BJ (cell line): ENCODE measurements at regions not wholly inside any gene's neighbourhood (a gene's known extent, or its start where the extent isn't known, plus 50 kb on each side); places are given as distances from the start of the nearest gene placed in this dataset.

Source experiments
- CTCF ChIA-PET: fragments of 350-600 bp; formaldehyde crosslinking; extraction: SDS; loops from one replicate; lab custom pipeline; 2021; ENCODE audit warnings: antibody characterized with exemption, inconsistent platforms; lab: Yijun Ruan, JAX
- POLR2A ChIA-PET: fragments of 300-600 bp; sonication (Branson Sonifier 250); formaldehyde crosslinking; extraction: SDS; loops from one replicate; lab custom pipeline; 2021; ENCODE audit warnings: antibody characterized with exemption; lab: Charles Lee
- DNase-seq: peaks from one replicate; pipeline ENCODE4 v3.0.0-alpha.2; 2011; ENCODE audit warnings: low read depth
- H3K27me3 ChIP-seq: 2 replicates; pipeline ENCODE4 v1.6.0; 2011; ENCODE audit warnings: low read length; ENCODE audit not compliant: control insufficient read depth, insufficient read depth
- H3K36me3 ChIP-seq: 2 replicates; pipeline ENCODE4 v1.5.1; 2011; ENCODE audit warnings: low read length; ENCODE audit not compliant: control insufficient read depth, insufficient read depth
- H3K4me3 ChIP-seq: 2 replicates; pipeline ENCODE4 v1.5.1; 2011; ENCODE audit warnings: low read depth, mild to moderate bottlenecking, control low read depth, low read length
- CTCF ChIP-seq: IDR thresholded peaks from 2 replicates; pipeline ENCODE4 v1.5.1; 2011; ENCODE audit warnings: low read depth, mild to moderate bottlenecking, control low read depth, inconsistent platforms, low read length, moderate library complexity; ENCODE audit not compliant: insufficient read depth

GRCh38 chr7:68434857-68435256 is 1163.4 kb upstream of the AUTS2 start:
- Histone ChIP-seq H3K27me3 (no peaks in the 10 kb centered on the region), H3K36me3 (no peaks in the 10 kb centered on the region), H3K4me3 (no peak overlapping the region)
- DNase-seq: no peak
- ChIA-PET CTCF (no interaction called here), POLR2A (no interaction called here)
- TF ChIP-seq CTCF: no peak

GRCh38 chr7:68438016-68438415 is 1160.3 kb upstream of the AUTS2 start:
- no peak for DNase-seq
- Histone ChIP-seq H3K36me3 (no peaks in the 10 kb centered on the region), H3K27me3 (no peaks in the 10 kb centered on the region), H3K4me3 (no peak overlapping the region)
- TF ChIP-seq CTCF: no peak
- ChIA-PET POLR2A (no interaction called here), CTCF (no interaction called here)

- POLR2A ChIA-PET: no interaction called here
- CTCF ChIA-PET: no interaction called here
- Histone ChIP-seq H3K36me3 (no peaks in the 10 kb centered on the region), H3K4me3 (no peak overlapping the region), H3K27me3 (no peaks in the 10 kb centered on the region)
- no peak for DNase-seq
- no peak for TF ChIP-seq CTCF
Observed at GRCh38 chr7:68438811-68439210, 1159.5 kb upstream of the AUTS2 start.

GRCh38 chr7:68439897-68440296 is 1158.4 kb upstream of the AUTS2 start:
- ChIA-PET POLR2A (no interaction called here), CTCF (no interaction called here)
- TF ChIP-seq CTCF: no peak
- Histone ChIP-seq H3K36me3 (no peaks in the 10 kb centered on the region), H3K4me3 (no peak overlapping the region), H3K27me3 (no peaks in the 10 kb centered on the region)
- DNase-seq: no peak

GRCh38 chr7:68440866-68441265 is 1157.4 kb upstream of the AUTS2 start:
- H3K27me3 ChIP-seq: no peaks in the 10 kb centered on the region
- H3K36me3 ChIP-seq: no peaks in the 10 kb centered on the region
- H3K4me3 ChIP-seq: no peak overlapping the region
- no peak for DNase-seq
- POLR2A ChIA-PET: no interaction called here
- CTCF ChIA-PET: no interaction called here
- no peak for TF ChIP-seq CTCF

- DNase-seq: no peak
- ChIA-PET CTCF (no interaction called here), POLR2A (no interaction called here)
- no peaks in the 10 kb centered on the region for H3K36me3 ChIP-seq
- no peak overlapping the region for H3K4me3 ChIP-seq
- no peak for TF ChIP-seq CTCF
- no peaks in the 10 kb centered on the region for H3K27me3 ChIP-seq
Observed at GRCh38 chr7:68441645-68442044, 1156.6 kb upstream of the AUTS2 start.
